HUES64 (cell line): ENCODE measurements at regions not wholly inside any gene's neighbourhood (a gene's known extent, or its start where the extent isn't known, plus 50 kb on each side); places are given as distances from the start of the nearest gene placed in this dataset.

ENCODE experiments used
- H3K27ac ChIP-seq: 2 replicates; pipeline ENCODE4 v1.7.0; 2013; ENCODE audit warnings: low read depth, low read length, inconsistent platforms
- H3K27me3 ChIP-seq: 2 replicates; pipeline ENCODE4 v1.6.1; 2013; ENCODE audit warnings: mild to moderate bottlenecking, low read length; ENCODE audit not compliant: insufficient read depth
- H3K36me3 ChIP-seq: 2 replicates; pipeline ENCODE4 v1.6.1; 2013; ENCODE audit warnings: mild to moderate bottlenecking, low read length; ENCODE audit not compliant: insufficient read depth
- H3K4me1 ChIP-seq: 2 replicates; pipeline ENCODE4 v1.6.1; 2013; ENCODE audit warnings: mild to moderate bottlenecking, low read length, moderate library complexity; ENCODE audit not compliant: insufficient read depth
- H3K4me3 ChIP-seq: 2 replicates; pipeline ENCODE4 v1.5.1; 2013; ENCODE audit warnings: mild to moderate bottlenecking, low read length, moderate library complexity
- H3K9ac ChIP-seq: 2 replicates; pipeline ENCODE4 v1.6.1; 2013; ENCODE audit warnings: mild to moderate bottlenecking, low read depth, low read length
- H3K9me3 ChIP-seq: 2 replicates; pipeline ENCODE4 v1.6.1; 2013; ENCODE audit warnings: low read depth, low read length; ENCODE audit not compliant: insufficient read depth
- WGBS: fragments of 150-250, 120-280 bp; methylation state at CpG from one replicate; pipeline ENCODE4 v1.1.7; 2013; ENCODE audit warnings: missing lambda C conversion rate; 5-methylcytosine and 5-hydroxymethylcytosine counted together

- Histone ChIP-seq H3K27ac (no peak overlapping the region), H3K36me3 (no peaks in the 10 kb centered on the region), H3K4me1 (no peaks in the 10 kb centered on the region), H3K4me3 (no peak overlapping the region), H3K9ac (no peak overlapping the region), H3K27me3 (no peaks in the 10 kb centered on the region), H3K9me3 (no peaks in the 10 kb centered on the region)
- 90% methylated on average over 6 of the region's 6 CpGs for WGBS
Observed at GRCh38 chr11:116598036-116598435, 174.8 kb downstream of the BUD13 start.

- 87% methylated on average over 12 of the region's 12 CpGs for WGBS
- Histone ChIP-seq H3K36me3 (no peaks in the 10 kb centered on the region), H3K27me3 (no peaks in the 10 kb centered on the region), H3K9ac (no peak overlapping the region), H3K4me3 (no peak overlapping the region), H3K27ac (no peak overlapping the region), H3K9me3 (no peaks in the 10 kb centered on the region), H3K4me1 (no peaks in the 10 kb centered on the region)
Observed at GRCh38 chr11:116596346-116597260, 176.2 kb downstream of the BUD13 start.

DNA sequence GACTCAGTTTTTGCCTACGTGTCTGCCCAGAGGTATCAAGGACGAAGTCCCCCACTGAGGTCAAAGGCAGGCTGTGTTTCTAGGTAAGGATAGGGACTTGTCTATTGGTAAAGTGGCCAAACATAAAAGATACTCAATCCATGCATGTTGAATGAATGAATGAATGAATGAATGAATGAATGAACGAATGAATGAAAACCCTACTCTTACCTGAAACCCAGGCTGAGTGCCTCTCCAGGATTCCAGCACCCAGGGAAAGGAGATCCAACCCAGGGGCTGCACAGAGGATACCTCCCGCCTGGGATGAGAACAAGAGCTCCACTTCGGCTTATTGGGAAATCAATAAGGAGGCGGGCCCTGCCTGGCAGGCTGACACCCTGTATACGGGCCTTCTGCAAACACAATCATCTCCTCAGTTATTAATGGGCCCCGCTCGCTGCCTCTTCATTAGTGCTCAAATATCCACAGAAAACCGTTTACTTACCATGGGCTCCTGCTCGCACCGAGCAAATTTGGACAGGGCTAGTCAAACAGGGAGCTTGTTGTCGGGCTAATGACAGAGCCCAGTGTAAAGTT lies 177.4 kb downstream of the BUD13 start:
- H3K9me3 ChIP-seq: no peaks in the 10 kb centered on the region
- no peaks in the 10 kb centered on the region for H3K27me3 ChIP-seq
- WGBS: 87% methylated on average over 12 of the region's 13 CpGs
- no peaks in the 10 kb centered on the region for H3K36me3 ChIP-seq
- H3K4me3 ChIP-seq: no peak overlapping the region
- H3K4me1 ChIP-seq: no peaks in the 10 kb centered on the region
- H3K9ac ChIP-seq: no peak overlapping the region
- H3K27ac ChIP-seq: no peak overlapping the region

GRCh38 chr11:116590844-116591570 lies 181.8 kb downstream of the BUD13 start:
- H3K4me3 ChIP-seq: no peak overlapping the region
- no peak overlapping the region for H3K27ac ChIP-seq
- WGBS: 92% methylated on average over 9 of the region's 10 CpGs
- H3K4me1 ChIP-seq: no peaks in the 10 kb centered on the region
- no peaks in the 10 kb centered on the region for H3K36me3 ChIP-seq
- H3K9me3 ChIP-seq: no peaks in the 10 kb centered on the region
- H3K27me3 ChIP-seq: peaks cover 5% of the 10 kb centered on the region
- H3K9ac ChIP-seq: no peak overlapping the region

- 90% methylated on average over 5 of the region's 5 CpGs for WGBS
- Histone ChIP-seq H3K27ac (no peak overlapping the region), H3K4me1 (peaks cover 4% of the 10 kb centered on the region; the same call in 1 of the 2 replicates), H3K27me3 (peaks cover 18% of the 10 kb centered on the region), H3K36me3 (no peaks in the 10 kb centered on the region), H3K9ac (no peak overlapping the region), H3K4me3 (no peak overlapping the region), H3K9me3 (no peaks in the 10 kb centered on the region)
Observed at GRCh38 chr11:116589402-116589801, 183.4 kb downstream of the BUD13 start.

DNA sequence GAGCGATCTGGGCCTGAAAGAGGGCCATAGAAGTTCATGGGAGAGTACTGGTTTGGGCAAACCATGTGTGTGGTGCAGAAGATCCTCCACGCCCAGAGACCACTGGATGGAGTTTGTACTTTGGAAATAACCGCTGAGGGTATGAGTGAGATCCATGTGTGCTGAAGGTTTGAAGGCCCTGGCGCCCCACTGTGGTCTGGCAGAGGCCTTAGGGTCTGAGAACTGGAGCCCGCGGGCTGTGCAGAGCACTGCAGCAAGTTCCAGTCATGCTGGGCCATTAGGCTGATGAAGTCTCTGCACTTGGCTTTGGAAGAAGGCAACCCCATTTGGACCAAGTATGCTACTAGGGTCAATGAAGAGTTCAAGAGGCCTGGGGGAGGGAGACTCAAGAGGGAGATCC lies 186.4 kb downstream of the BUD13 start:
- H3K4me1 ChIP-seq: peaks cover 11% of the 10 kb centered on the region
- peaks cover 48% of the 10 kb centered on the region for H3K27me3 ChIP-seq
- no peak overlapping the region for H3K4me3 ChIP-seq
- 87% methylated on average over 6 of the region's 6 CpGs for WGBS
- H3K9ac ChIP-seq: no peak overlapping the region
- H3K36me3 ChIP-seq: no peaks in the 10 kb centered on the region
- no peak overlapping the region for H3K27ac ChIP-seq
- no peaks in the 10 kb centered on the region for H3K9me3 ChIP-seq

GRCh38 chr11:116582571-116582970 lies 190.2 kb downstream of the BUD13 start:
- H3K27ac ChIP-seq: no peak overlapping the region
- no peaks in the 10 kb centered on the region for H3K9me3 ChIP-seq
- no peak overlapping the region for H3K4me3 ChIP-seq
- peaks cover 86% of the 10 kb centered on the region for H3K27me3 ChIP-seq
- peaks cover 19% of the 10 kb centered on the region for H3K4me1 ChIP-seq
- no peak overlapping the region for H3K9ac ChIP-seq
- 81% methylated on average over 8 of the region's 8 CpGs for WGBS
- no peaks in the 10 kb centered on the region for H3K36me3 ChIP-seq

DNA sequence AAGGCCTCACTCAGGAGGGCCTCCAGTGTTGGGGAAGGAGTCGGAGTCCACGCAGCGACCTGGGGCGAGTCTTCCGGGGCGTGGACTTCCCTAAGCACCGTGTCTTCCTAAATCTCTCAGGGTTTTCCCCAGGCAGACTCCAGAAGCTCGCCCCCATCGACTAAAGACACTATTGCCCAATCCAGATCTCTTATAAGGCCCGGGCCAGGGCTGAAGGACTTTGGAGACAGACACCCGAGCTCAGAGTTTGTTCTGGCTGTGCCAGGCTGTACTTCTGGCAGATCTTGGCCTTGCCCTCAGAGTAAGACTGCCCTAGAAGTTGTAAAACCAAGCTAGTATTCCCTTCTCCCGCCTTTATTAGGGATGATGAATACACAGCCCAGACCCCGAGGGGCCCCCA lies 191.4 kb downstream of the BUD13 start:
- WGBS: 22% methylated on average over 13 of the region's 13 CpGs

DNA sequence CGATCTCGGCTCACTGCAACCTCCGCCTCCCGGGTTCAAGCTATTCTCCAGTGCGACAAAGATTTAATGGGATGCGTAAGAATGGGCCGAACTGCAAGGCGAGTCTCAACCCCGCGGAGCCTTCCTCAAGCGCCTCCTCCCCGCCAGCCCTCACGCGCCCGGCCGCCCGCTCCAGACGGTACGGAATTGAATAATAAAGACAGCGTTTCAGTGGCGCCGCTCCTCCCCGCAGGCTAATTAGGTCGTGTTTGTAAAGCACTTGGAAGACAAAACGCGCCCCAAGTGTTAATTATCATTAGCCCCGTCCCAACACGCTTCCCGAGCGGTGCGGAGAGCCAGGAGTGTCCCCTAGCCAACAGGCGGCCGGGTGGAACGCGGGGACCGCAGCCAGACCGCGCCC lies 192.0 kb downstream of the BUD13 start:
- Histone ChIP-seq H3K27me3 (peaks cover 93% of the 10 kb centered on the region), H3K4me3 (peak overlapping the region; percentile 49), H3K9ac (no peak overlapping the region), H3K9me3 (no peaks in the 10 kb centered on the region), H3K36me3 (no peaks in the 10 kb centered on the region), H3K27ac (peak overlapping the region; percentile 36; the same call in 1 of the 2 replicates), H3K4me1 (peaks cover 23% of the 10 kb centered on the region)
- WGBS: under 1% methylated on average over 38 of the region's 38 CpGs

More for the DNA sequence above, 191.4 kb downstream of the BUD13 start:
- peaks cover 21% of the 10 kb centered on the region for H3K4me1 ChIP-seq
- peak overlapping the region; percentile 36; the same call in 1 of the 2 replicates for H3K27ac ChIP-seq
- no peaks in the 10 kb centered on the region for H3K9me3 ChIP-seq
- H3K9ac ChIP-seq: no peak overlapping the region
- H3K27me3 ChIP-seq: peaks cover 93% of the 10 kb centered on the region
- peak overlapping the region; percentile 25 for H3K4me3 ChIP-seq
- H3K36me3 ChIP-seq: no peaks in the 10 kb centered on the region

GRCh38 chr11:116579857-116580727 lies 192.7 kb downstream of the BUD13 start:
- Histone ChIP-seq H3K27me3 (peaks cover 89% of the 10 kb centered on the region), H3K4me3 (peak overlapping the region; percentile 49), H3K9ac (peak overlapping the region; percentile 3; the same call in 1 of the 2 replicates), H3K36me3 (no peaks in the 10 kb centered on the region), H3K9me3 (no peaks in the 10 kb centered on the region), H3K4me1 (peaks cover 23% of the 10 kb centered on the region), H3K27ac (no peak overlapping the region; the same call in 1 of the 2 replicates)
- 1% methylated on average over 76 of the region's 76 CpGs for WGBS
